ENCODE measurements at regions not wholly inside any gene's neighbourhood (a gene's known extent, or its start where the extent isn't known, plus 50 kb on each side); places are given as distances from the start of the nearest gene placed in this dataset.

- TF ChIP-seq CTCF (IDR thresholded peaks at IDR 0.05) (no peak), POLR2A (IDR thresholded peaks at IDR 0.05) (no peak)
These were observed 122.5 kb downstream of the UCHL1 start for GRCh38 chr4:41379230-41379629.

Measured in prostate gland (tissue), 2 donors.